Activated naive CD4-positive, alpha-beta T cell treated with anti-CD3 and anti-CD28 coated beads, Interleukin-2, amount 50 U/mL, for 24 hours (primary cell): ENCODE measurements at regions not wholly inside any gene's neighbourhood (a gene's known extent, or its start where the extent isn't known, plus 50 kb on each side); places are given as distances from the start of the nearest gene placed in this dataset.

Experiments
- H3K27ac Mint-ChIP-seq: one replicate; pipeline ENCODE4 v1.8.0; 2021; ENCODE audit warnings: mild to moderate bottlenecking, mixed read lengths
- H3K27me3 Mint-ChIP-seq: one replicate; pipeline ENCODE4 v1.8.0; 2021; ENCODE audit warnings: mixed read lengths
- H3K36me3 Mint-ChIP-seq: one replicate; pipeline ENCODE4 v1.8.0; 2021; ENCODE audit warnings: mixed read lengths
- H3K4me1 Mint-ChIP-seq: one replicate; pipeline ENCODE4 v1.8.0; 2021; ENCODE audit warnings: mixed read lengths
- H3K4me3 Mint-ChIP-seq: one replicate; pipeline ENCODE4 v1.8.0; 2021; ENCODE audit warnings: mild to moderate bottlenecking, mixed read lengths
- H3K9me3 Mint-ChIP-seq: one replicate; pipeline ENCODE4 v1.8.0; 2021; ENCODE audit warnings: mixed read lengths

DNA sequence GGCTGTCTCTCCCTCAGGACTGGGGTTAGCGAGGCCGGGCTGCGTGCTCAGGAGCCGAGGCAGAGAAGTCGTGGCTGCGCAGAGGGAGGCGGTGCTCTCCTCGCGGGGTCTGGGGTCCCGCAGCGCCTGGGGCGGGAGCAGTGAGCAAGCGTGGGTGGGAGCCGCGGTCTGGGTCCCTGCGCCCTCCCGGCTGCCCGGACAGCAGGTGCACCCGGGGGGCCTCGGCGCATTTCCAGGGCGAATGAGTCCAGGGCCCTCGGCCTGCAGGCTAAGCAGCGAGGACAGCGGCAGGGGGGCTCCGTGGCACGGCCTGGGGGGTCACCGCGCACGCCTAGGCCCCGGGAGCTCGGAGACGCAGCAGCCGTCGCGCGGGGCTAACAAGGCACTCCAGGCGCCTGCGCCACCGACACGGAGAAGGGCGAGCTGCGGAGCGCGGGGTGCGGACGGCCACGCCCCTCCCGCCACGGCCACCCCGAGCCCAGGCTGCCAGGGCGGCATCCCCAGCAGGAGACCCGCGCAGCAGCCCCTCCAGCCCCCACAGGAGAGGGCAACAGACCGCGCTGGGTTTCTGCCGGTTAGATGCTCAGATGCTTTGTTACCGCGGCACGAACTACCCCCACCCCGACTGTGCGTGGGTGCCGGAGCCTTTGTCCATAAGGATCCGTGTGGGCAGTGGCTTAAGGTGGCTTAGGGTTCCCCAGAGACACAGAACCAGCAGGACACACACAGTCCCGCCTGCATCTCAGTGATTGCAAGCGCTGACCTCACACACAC is 117.7 kb upstream of the C14orf180 start:
- Mint-ChIP-seq H3K27me3 (peaks cover 31% of the 10 kb centered on the region), H3K4me3 (peak overlapping the region; percentile 57), H3K4me1 (peaks cover 10% of the 10 kb centered on the region), H3K36me3 (no peaks in the 10 kb centered on the region), H3K27ac (no peak overlapping the region), H3K9me3 (no peaks in the 10 kb centered on the region)

DNA sequence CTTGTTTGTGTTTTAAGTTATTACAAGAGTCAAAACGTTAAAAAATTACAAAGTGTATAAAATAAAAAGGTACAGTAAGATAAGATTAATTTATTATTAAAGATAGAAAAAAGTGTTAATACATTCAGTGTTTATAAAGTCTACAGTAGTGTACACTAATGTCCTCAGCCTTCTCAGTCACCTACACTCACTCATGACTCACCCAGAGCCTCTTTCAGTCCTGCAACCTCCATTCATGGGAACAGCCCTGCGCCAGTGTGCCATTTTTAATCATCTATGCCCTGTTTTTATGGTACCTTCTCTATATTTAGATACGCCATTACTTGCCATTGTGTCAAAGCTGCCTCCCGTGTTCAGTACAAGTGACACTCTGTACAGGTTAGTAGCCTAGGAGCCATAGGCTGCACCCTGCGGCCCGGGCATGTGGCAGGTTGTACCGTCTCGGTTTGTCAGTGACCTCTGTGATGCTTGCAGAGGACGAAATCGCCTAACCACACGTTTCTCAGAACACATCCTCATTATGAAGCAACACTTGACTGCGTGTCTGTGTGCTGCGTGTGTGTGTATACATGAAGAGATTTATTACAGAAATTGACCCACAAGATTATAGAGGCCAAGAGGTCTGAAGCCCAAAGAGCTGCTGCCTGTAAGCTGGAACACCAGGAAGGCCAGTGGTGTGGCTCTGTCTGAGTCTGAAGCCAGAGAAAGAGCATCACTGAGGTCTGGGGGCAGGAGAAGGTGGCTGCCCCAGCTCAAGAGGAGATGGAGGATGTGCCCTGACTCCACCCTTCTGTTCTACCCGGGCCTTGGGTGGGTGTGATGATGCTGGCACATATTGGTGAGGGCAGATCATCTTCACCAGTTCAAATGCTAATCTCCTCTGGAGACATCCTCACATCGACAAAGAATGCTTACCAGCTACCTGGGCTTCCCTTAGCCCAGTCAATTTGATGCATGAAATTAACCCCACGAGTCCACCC is 116.6 kb upstream of the C14orf180 start:
- Mint-ChIP-seq H3K4me3 (peak overlapping the region; percentile 5), H3K9me3 (no peaks in the 10 kb centered on the region), H3K27ac (no peak overlapping the region), H3K27me3 (peaks cover 28% of the 10 kb centered on the region), H3K4me1 (peaks cover 10% of the 10 kb centered on the region), H3K36me3 (no peaks in the 10 kb centered on the region)

DNA sequence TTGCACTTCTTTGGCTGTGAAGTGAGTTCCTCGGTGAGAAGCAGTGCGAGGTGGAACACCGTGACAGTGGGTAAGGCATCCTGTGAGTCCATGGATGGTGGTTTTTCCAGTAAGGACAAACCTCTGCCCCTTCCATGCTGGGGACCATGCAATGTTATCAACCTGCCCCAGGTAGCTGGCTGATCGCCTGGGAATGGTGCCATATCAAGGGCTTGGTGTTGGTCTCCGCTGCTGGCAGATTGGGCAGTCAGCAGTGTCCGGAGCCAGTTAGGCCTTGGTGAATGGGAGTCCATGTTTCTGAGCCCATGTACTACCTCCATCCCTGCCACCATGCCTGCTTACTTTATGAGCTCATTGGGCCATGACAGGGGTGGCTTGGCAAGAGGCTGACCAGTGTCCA is 114.7 kb upstream of the C14orf180 start:
- no peaks in the 10 kb centered on the region for H3K9me3 Mint-ChIP-seq
- peaks cover 23% of the 10 kb centered on the region for H3K27me3 Mint-ChIP-seq
- no peak overlapping the region for H3K27ac Mint-ChIP-seq
- H3K36me3 Mint-ChIP-seq, result no peaks in the 10 kb centered on the region
- H3K4me3 Mint-ChIP-seq, result no peak overlapping the region
- peaks cover 10% of the 10 kb centered on the region for H3K4me1 Mint-ChIP-seq

DNA sequence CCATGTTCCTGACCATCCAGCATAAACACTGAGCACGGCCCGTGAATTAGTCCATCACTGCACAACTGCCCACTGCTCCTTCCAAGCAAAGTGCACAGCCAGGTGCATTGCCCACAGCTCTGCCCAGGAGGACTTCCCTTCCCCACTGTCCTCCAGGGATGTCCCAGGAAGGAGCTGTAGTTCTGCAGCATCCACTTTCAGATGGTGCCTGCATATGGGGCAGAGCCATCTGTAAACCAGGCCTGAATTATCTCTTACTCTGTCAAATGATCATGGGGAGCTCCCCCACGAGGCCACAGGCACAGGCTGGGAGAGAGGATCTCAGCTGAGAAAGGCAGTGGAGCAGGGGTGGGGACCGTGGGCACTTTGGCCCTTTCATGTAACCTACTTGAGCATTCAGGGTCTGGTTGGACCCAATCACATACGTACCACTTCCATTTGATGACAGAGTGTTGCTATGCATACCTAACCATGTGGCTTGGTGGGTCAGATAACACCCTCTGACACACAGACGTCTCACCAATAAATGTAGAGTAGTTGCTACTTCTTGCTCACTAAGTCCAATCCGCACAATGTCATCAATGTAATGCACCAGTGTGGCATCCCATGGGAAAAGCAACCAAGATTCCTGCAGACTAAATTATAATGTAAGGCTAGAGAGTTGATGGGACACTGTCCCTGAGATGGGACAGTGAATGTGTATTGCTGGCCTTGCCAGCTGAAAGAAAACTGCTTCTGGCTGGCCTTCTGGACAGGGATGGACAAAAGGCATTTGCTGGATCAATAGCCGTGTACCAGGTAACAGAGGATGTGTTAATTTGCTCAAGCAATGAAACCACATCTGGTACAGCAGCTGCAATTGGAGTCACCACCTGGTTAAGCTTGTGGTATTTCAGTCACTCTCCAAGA is 113.8 kb upstream of the C14orf180 start:
- H3K4me3 Mint-ChIP-seq, result no peak overlapping the region
- H3K27me3 Mint-ChIP-seq, result peaks cover 15% of the 10 kb centered on the region
- H3K36me3 Mint-ChIP-seq, result no peaks in the 10 kb centered on the region
- H3K4me1 Mint-ChIP-seq, result peaks cover 4% of the 10 kb centered on the region
- H3K9me3 Mint-ChIP-seq, result no peaks in the 10 kb centered on the region
- peak overlapping the region; percentile 15 for H3K27ac Mint-ChIP-seq

DNA sequence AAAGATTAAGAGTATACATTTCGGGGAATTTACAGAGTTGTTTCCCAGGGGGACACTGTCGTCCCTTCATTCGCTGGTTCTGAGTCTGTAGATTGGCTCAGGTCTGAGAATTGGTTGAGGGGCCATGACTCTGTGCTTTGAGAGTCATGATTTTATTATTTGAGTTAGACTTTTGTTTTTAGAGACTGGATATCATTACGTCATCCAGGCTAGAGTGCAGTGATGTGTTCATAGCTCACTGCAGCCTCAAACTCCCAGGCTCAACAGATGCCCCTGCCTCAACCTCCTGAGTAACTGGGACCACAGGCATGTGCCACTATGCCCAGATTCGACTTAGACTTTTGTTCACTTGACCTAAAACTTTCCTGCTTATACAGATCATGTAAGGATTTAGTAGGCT is 112.3 kb upstream of the C14orf180 start:
- no peak overlapping the region for H3K27ac Mint-ChIP-seq
- no peak overlapping the region for H3K4me3 Mint-ChIP-seq
- H3K27me3 Mint-ChIP-seq, result peaks cover 11% of the 10 kb centered on the region
- H3K36me3 Mint-ChIP-seq, result no peaks in the 10 kb centered on the region
- H3K4me1 Mint-ChIP-seq, result no peaks in the 10 kb centered on the region
- no peaks in the 10 kb centered on the region for H3K9me3 Mint-ChIP-seq

DNA sequence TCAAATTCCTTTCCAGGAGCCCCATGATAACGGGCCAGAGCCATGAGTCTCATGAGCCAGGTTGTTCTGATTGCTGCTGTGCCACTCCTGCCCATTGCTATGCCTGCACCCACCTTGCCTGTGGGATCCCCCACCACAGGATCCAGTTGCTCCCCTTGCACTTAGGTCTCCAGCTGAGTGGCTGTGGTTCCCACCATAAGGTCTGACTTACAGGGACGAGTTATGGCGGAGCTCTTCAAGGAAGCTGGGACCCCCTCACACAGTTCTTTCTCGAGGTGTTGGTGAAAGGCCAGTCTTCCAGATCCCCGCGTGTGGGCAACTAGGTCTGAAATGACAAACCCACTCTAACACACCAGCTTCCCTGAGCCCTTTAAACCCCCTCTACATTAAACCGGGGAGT is 111.9 kb upstream of the C14orf180 start:
- Mint-ChIP-seq H3K27me3 (peaks cover 11% of the 10 kb centered on the region), H3K4me3 (no peak overlapping the region), H3K4me1 (no peaks in the 10 kb centered on the region), H3K9me3 (no peaks in the 10 kb centered on the region), H3K27ac (no peak overlapping the region), H3K36me3 (no peaks in the 10 kb centered on the region)

- Mint-ChIP-seq H3K4me3 (no peak overlapping the region), H3K4me1 (no peaks in the 10 kb centered on the region), H3K27me3 (no peaks in the 10 kb centered on the region), H3K27ac (no peak overlapping the region), H3K36me3 (no peaks in the 10 kb centered on the region), H3K9me3 (no peaks in the 10 kb centered on the region)
Measured at GRCh38 chr14:104469591-104469990, 110.0 kb upstream of the C14orf180 start.

- Mint-ChIP-seq H3K27me3 (no peaks in the 10 kb centered on the region), H3K27ac (no peak overlapping the region), H3K4me3 (no peak overlapping the region), H3K4me1 (no peaks in the 10 kb centered on the region), H3K9me3 (no peaks in the 10 kb centered on the region), H3K36me3 (no peaks in the 10 kb centered on the region)
Measured at GRCh38 chr14:104470588-104470987, 109.0 kb upstream of the C14orf180 start.

- H3K36me3 Mint-ChIP-seq, result no peaks in the 10 kb centered on the region
Measured at GRCh38 chr14:104471114-104471513, 108.5 kb upstream of the C14orf180 start.

DNA sequence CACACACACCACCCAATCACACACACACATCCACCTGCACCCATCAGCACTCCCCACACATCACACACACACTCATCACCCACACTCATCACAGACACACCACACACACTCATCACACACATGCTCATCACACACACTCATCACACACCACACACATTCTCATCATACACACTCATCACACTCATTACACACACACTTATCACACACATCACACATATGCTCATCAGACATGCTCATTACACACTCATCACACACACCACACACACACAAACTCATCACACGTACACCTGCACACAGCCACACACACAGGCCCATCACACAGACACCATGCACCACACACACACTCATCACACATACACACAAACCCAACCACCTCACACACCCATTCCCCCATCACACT is 107.5 kb upstream of the C14orf180 start:
- no peaks in the 10 kb centered on the region for H3K36me3 Mint-ChIP-seq
- H3K27me3 Mint-ChIP-seq, result no peaks in the 10 kb centered on the region
- H3K4me1 Mint-ChIP-seq, result no peaks in the 10 kb centered on the region
- no peaks in the 10 kb centered on the region for H3K9me3 Mint-ChIP-seq
- H3K27ac Mint-ChIP-seq, result no peak overlapping the region
- H3K4me3 Mint-ChIP-seq, result no peak overlapping the region

More at GRCh38 chr14:104471114-104471513, 108.5 kb upstream of the C14orf180 start:
- Mint-ChIP-seq H3K27ac (no peak overlapping the region), H3K27me3 (no peaks in the 10 kb centered on the region), H3K4me3 (no peak overlapping the region), H3K9me3 (no peaks in the 10 kb centered on the region), H3K4me1 (no peaks in the 10 kb centered on the region)

GRCh38 chr14:104472536-104473243 is 106.9 kb upstream of the C14orf180 start:
- H3K4me3 Mint-ChIP-seq, result no peak overlapping the region
- H3K9me3 Mint-ChIP-seq, result no peaks in the 10 kb centered on the region
- no peak overlapping the region for H3K27ac Mint-ChIP-seq
- no peaks in the 10 kb centered on the region for H3K27me3 Mint-ChIP-seq
- no peaks in the 10 kb centered on the region for H3K4me1 Mint-ChIP-seq
- H3K36me3 Mint-ChIP-seq, result no peaks in the 10 kb centered on the region

DNA sequence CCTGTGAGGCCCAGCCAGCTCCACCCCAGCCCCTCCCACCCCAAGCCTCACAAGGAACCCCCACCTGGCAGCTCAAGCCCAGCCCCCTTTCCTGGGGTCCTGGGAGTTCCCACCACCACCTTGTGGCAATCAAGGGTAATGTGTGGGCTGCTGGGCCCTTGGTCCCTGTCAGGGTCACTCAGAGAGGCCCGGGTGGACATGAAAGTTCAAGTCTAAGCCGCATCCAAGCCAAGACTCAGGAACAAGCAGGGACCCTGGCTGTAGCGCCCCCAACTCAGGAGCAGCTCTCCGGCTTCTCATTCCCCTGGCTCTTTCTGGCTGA is 106.4 kb upstream of the C14orf180 start:
- no peaks in the 10 kb centered on the region for H3K4me1 Mint-ChIP-seq
- H3K36me3 Mint-ChIP-seq, result no peaks in the 10 kb centered on the region
- no peak overlapping the region for H3K27ac Mint-ChIP-seq
- no peak overlapping the region for H3K4me3 Mint-ChIP-seq
- no peaks in the 10 kb centered on the region for H3K9me3 Mint-ChIP-seq
- H3K27me3 Mint-ChIP-seq, result no peaks in the 10 kb centered on the region

DNA sequence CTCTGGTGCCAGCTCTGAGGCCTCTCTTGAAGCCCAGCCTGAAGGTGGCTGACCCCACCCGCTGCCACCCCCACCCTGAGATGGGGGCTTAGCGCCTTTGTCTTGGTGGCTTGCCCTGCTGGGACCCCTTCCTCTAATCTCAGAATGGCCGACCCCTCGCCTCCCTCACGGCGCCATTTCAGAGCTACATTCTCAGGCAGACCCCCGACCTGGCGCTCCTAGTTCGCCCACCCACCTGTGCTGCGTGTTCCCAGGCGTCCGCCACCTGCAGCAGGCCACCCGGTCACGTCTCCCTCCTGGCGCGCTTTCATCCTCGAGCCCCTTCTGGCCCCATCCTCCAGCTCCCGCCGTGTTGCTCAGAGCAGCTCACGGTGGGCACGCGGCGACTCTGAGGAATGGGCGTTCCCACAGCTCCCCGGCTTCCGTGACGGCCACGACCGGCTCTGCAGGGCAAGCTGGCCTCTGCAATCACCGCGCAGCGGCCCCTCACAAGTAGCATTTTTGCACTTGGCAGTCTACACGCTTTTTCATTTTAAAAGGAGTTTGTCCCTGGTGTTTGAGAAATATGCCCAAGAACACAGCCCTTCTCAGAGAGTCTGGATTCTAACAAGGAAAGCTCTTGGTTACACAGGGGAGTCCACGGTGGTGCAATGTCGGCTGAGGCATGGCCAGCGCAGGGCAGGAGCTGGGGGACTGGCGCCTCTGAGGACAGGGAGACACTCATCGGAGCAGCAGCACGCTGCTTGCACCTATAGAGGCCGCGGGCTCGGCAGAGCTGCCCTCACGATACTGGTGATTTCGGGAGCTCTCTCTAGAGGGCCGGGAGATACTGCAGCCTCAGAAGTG is 105.7 kb upstream of the C14orf180 start:
- H3K36me3 Mint-ChIP-seq, result no peaks in the 10 kb centered on the region
- peak overlapping the region; percentile 11 for H3K27ac Mint-ChIP-seq
- H3K9me3 Mint-ChIP-seq, result no peaks in the 10 kb centered on the region
- no peaks in the 10 kb centered on the region for H3K4me1 Mint-ChIP-seq
- H3K27me3 Mint-ChIP-seq, result no peaks in the 10 kb centered on the region
- no peak overlapping the region for H3K4me3 Mint-ChIP-seq

DNA sequence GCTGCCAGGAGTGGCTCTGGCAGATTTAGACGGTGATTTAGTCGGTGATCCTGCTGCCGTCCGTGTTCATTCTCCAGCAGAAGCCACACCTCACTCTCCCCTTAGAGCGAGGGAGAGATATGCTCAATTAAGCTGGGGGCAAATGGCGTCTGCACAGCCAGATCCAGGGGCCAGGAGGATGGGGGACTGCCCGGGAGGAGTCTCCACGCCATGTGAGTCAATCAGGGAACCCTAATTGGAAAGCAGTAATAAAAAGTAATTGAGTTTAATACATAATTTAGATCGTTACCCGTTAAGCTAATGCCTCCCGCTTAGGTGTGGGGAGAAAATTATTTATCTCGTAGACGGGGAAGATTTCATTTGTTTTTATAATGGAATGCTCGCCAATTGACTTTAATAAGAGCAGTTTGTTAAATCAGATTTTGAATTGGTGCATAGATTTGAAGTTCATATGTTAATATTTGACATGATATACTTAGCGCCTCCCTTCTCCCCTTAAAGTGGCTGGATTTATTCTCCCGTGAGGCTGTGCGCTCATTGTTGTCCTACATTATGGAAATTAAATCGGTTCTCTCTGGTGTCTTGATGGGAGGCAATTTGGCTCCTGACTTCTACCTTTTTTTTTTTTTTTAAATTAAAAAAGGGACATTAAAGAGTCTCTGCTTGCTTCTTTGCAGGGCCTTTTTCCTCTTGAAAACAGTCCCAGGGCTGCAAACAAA is 104.9 kb upstream of the C14orf180 start:
- Mint-ChIP-seq H3K36me3 (no peaks in the 10 kb centered on the region), H3K9me3 (no peaks in the 10 kb centered on the region), H3K27me3 (no peaks in the 10 kb centered on the region), H3K27ac (no peak overlapping the region), H3K4me3 (no peak overlapping the region), H3K4me1 (no peaks in the 10 kb centered on the region)
